HG03575 (cell line): ENCODE measurements at regions not wholly inside any gene's neighbourhood (a gene's known extent, or its start where the extent isn't known, plus 50 kb on each side); places are given as distances from the start of the nearest gene placed in this dataset.

Source experiments
- ATAC-seq: cut with Tn5 transposase; IDR thresholded peaks from one replicate; pipeline ENCODE4 v1.9.1; 2021; ENCODE audit not compliant: unreplicated experiment, insufficient number of reproducible peaks, low FRiP score; ENCODE audit errors: extremely low read depth

DNA sequence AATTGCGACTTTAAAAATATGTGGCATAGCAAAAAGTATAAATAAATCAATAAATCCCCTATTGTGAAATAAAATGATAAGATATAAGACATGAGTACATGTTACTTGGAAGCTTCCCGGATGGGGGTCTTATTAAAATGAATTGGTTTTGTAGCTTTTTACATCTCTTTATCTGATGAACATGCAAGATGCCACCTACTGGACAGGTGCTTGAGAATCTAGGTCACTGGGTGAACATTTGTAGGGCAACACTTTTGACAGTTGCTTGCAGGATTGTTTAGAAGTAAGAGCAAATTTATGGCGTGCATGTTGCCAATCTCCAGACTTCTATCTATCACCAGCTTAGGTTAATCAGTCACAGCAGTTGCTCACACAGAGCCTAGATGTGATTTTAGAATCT, 362.7 kb upstream of the SUCLG2 start:
- no peak for ATAC-seq

GRCh38 chr3:68009900-68010299, 355.5 kb upstream of the SUCLG2 start:
- ATAC-seq = no peak

- ATAC-seq = no peak
Observed at GRCh38 chr3:68007621-68008226, 353.3 kb upstream of the SUCLG2 start.

DNA sequence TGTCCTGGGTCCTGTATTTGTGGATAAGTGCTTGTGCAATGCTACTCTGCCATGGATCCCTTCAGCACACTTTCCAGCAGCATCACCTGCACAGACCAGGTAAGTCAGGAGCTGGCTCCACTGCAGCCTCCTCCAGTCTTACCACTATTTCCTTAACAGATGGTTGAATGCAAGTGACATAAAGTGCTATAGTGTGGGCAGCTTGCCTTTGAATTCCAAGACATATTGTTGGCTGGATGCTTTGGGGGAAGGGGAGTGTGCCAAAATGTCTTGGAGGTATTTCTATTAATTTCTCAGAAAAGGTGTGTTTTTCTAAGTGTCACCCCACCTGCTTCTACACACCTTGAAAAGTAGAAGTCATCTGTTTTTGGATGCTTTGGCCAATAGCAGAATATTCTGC, 352.2 kb upstream of the SUCLG2 start:
- ATAC-seq = no peak

DNA sequence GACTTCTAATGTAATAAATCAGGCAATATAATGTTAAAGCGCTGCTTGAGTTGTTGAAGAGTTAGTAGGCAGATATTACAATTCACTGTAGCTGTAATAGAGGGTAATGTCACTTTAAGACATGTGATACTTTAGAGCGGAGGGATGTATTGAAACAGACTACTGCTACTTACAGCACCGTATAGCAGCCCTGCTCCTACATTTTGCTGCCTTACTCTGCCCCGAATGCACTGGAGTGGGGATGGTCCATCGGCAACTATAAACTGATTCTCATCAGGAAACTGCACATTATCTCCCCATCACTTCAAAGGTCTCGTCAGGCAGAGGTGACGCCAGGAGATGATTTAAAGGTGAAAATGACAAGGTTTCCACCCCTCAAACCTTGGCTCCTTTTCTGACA, 349.7 kb upstream of the SUCLG2 start:
- ATAC-seq = no peak

DNA sequence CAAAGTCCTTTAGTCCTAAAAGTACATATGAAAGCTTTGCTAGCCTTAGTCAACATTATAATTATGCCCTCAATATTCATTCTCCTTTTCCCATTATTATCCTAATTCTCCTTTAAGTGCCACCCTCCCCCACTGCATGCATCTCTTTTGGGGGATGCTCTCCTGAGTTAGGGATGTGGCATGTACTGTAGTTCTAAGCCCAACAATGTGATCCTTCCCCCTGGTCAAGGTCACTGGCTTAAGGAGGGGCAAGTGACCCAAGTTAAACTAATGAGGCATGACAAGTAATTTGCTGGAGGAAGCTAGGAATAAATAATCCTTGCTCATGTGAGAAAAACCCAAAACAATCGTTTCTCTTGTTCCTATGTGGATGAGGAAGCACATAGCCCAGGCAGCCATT, 343.9 kb upstream of the SUCLG2 start:
- no peak for ATAC-seq

- no peak for ATAC-seq
Observed at GRCh38 chr3:67995206-67995605, 340.8 kb upstream of the SUCLG2 start.

DNA sequence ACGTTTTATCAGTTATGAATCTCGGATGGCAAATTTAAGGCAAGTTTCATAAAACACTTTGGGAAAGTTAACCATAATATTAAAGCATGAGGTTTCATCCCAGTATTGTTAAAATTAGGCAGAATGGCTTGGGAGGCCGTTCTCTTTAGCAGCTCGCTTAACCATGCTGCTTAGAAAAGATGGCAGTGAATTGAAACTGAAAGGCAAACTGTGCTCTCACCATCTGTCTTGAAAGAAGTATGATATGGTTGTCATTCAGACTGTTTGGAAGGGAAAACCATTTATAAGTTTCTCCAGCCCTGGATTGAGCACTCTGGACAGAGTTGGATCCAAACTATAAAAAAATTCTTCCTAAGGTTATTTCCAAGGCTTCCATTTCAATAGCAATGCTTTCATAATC, 332.3 kb upstream of the SUCLG2 start:
- ATAC-seq = no peak

DNA sequence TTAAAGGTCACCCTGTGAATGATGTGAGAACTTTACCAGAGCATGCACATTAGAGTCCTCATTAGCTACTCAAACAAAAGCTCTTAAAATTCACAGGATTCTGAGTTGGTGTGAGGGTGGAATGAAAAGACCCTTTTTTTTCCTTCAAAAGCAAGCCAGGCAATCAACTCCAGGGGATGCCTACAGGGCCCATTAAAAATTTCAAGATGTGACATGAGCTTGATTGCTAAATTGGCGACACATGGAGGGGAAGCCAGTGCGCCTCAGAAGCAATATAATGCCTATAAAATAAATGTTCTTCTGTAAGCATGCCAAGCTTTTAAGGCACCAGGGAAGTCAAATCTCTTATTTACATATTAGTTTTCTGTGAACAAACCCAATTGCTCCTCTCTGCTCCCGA, 328.8 kb upstream of the SUCLG2 start:
- ATAC-seq = no peak

DNA sequence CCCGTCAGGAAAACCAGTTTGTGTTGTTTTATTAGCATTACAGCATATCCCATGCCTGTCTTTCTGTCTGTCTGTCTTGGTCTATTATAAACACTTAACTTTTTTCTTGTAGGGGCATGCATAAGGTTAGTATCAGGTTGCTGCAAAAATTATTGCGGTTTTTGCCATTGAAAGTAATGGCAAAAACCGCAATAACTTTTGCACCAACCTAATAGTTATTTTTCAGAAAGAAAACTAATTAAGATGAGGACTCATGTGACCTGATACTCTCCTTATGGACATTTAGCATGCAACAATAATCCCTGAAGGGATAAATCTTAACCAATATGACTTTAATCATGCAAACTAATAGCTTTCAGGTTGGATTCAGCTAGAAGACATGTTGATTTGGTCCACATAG, 326.7 kb upstream of the SUCLG2 start:
- no peak for ATAC-seq

DNA sequence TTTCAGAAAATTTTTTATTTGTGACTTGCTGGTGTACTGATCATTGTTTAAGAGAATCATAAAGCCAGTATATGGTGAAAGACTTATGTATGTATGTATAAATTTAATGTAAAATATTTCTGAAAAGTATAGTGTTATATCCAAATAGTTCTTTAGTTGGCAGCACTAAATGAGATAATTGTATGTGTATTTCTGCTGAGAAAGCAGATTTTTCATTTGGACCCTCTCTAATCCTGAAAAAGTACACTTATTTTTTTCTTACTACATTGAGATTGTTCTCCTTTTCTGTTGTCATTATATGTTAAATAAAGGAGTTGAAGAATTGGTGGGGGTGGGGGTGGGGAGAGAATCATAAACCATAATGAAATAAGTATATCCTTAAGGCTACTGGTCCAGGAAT, 324.9 kb upstream of the SUCLG2 start:
- no peak for ATAC-seq

DNA sequence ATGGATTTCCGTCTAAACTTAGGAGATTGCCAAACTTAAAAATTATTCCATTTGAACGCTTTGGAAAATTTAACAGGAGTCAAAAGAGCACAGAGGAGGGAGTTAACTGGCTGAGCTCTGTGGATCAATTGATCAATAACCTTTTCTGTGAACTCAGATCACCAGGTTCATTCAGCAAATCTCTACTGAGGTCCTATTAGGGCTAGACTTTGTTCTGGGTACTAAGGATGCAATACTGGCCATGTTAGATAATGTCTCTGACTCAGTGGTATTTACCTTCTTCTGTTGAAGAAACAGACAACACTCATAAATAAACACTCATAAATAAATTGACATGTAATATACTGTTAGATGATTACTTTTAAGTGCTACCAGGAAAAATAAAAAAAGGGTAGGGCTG, 323.4 kb upstream of the SUCLG2 start:
- ATAC-seq = no peak

GRCh38 chr3:67976663-67977062, 322.3 kb upstream of the SUCLG2 start:
- ATAC-seq = no peak

DNA sequence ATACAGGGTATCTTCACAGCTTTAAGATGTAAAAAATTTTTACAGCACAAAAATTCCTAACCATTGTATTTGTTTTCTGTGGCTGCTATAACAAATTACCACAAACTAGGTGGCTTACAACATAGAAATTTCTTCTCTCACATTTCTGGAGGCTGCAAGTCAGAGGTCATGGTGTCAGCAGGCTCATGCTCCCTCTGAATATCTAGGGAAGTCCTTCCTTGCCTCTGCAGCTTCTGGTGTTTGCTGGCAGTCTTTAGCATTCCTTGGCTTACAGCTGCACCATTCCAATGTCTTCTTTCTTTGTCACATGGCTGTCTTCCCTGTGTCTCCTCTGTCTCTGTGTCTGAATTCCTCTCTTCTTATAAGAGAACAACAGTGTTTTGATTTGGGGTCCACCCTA, 310.2 kb upstream of the SUCLG2 start:
- ATAC-seq = no peak

- no peak for ATAC-seq
Observed at GRCh38 chr3:67957268-67957667, 302.9 kb upstream of the SUCLG2 start.

DNA sequence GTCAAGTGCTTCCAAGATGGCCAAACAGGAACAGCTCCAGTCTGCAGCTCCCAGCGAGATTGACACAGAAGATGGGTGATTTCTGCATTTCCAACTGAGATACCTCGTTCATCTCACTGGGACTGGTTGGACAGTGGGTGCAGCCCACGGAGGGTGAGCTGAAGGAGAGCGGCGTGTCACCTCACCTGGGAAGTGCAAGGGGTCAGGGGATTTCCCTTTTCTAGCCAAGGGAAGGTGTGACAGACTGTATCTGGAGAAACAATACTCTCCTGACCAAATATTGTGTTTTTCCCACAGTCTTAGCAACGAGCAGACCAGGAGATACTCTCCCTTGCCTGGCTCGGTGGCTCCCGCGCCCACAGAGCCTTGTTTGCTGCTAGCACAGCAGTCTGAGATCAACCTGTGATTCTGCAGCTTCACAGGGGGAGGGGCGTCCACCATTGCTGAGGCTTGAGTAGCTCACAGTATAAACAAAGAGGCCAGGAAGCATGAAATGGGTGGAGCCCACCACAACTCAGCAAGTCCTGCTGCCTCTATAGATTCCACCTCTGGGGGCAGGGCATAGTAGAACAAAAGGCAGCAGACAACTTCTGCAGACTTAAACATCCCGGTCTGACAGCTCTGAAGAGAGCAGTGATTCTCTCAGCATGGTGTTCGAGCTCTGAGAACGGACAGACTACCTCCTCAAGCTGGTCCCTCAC, 293.5 kb upstream of the SUCLG2 start:
- no peak for ATAC-seq

DNA sequence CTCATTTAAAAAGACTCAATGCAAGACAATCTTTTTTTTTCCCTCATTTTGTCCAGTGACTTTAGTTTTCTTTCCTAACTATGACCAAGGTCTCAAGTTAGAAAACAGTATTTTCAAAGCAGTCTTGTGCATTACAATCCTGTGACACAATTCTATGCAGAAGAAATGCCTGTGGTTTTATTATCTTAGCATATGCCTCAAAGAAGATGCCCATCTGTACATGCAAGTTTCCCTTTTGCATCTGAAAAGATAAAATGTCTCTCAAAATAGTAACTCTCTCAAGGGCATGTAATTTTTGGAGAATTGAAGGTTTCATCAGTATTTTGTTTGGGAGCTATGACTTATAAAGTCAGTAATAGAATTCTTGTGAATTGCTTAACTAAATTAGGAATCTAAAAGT, 292.0 kb upstream of the SUCLG2 start:
- ATAC-seq = no peak

DNA sequence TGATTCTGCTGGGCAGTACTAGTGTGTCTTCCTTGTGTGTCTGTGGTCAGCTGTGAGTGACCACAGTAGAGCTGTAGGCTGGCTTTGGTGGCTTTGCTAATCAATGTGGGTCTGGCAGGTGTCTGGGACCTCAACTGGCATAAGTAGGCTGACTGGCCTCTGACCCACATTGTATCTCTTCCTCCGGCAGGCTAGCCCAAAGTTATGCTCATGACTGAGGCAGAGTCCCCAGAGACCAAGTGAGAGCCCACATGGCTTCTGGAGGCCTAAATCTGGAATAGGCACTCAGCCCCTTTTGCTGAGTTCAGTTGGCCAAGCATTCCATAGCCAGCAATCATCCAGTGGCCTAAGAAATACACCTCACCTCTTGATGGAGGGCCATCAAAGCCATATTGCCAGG, 289.1 kb upstream of the SUCLG2 start:
- ATAC-seq = no peak

DNA sequence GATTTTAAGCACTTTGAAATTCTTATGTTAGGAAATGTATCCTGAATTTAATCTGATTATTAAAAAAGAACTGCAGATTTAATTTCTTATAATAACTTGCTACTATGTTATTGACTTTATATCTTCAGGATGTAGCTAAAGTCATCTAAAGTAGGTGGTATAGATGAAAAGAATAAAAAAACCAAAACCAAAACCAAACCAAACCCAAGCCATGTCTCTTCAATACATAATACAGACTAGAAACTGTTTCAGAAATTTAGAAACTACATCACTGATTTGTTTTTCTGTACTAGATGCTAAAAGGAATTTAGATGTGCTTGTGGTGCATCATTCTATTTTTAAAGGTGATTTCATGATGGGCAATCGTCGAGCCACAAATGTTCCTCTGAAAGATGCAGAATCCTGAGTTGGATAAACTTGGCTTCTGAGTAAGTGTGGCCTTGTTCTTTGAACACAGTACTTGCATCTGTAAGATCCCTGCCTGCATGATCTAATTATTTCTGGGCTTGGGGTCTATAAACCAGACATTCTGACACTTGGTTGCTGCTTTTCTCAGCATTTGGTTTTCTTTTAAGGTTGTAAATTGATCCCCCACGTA, 287.1 kb upstream of the SUCLG2 start:
- ATAC-seq = no peak

DNA sequence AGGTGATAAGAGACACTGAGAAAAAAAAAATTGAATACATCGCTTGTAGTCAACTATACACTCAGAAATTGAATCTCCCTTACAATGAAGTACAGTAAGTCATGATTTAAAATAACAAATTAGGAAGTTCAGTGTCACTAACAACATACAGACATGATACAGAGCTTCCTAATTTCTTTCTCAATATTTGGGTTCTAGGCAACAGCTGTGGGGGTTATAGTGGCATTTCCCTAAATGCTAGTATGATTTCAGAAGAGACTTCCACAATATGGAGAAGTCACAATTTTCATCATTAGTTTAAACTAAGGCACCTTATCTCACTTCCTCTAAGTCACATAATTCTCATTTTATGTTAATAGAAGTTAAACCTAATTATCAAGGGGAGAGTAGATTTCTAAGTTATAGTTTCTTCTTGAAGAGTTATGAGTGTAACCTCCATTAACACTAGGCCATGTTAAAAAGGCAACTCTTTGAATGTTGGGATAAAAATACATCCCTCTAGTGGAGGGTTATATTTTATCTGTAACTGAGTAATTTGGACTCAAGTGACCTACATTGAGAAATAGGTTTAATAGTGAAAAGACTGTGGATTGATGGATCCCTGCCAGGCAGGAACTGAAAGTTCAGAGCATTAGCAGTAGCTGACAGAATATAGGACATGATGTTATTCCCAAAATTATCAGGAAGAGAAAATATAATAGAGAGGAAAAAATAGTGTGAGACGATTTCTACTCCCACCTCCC, 286.0 kb upstream of the SUCLG2 start:
- ATAC-seq = no peak
